ENCODE measurements at regions not wholly inside any gene's neighbourhood (a gene's known extent, or its start where the extent isn't known, plus 50 kb on each side); places are given as distances from the start of the nearest gene placed in this dataset.
"Not testable (repeated sequence)": the region's sequence is repeated elsewhere in the genome, so short reads cannot be mapped to it uniquely, and the experiment has no call there.

GRCh38 chr9:129552064-129552463, 68.8 kb downstream of the C9orf50 start:
- H3K27me3 ChIP-seq (replicated peaks; ENCODE audit: insufficient read depth) = no peaks in the 10 kb centered on the region
- H3K4me3 ChIP-seq = no peak overlapping the region
- H3K9me3 ChIP-seq = no peaks in the 10 kb centered on the region
- H3K4me1 ChIP-seq (ENCODE audit: control insufficient read depth in 1 of 2, low read depth in 2 of 2) = peaks cover 12 to 40% of the 10 kb centered on the region in 2 donors
- no peaks in the 10 kb centered on the region for H3K36me3 ChIP-seq
- ATAC-seq (ENCODE audit: insufficient number of reproducible peaks, low FRiP score, low read depth) (no peak), DNase-seq (ENCODE audit: low spot score) (no peak)
- no peak overlapping the region for H3K27ac ChIP-seq
- TF ChIP-seq CTCF (IDR thresholded peaks at IDR 0.05) = no peak

GRCh38 chr9:129551393-129551973, 69.4 kb downstream of the C9orf50 start:
- H3K27ac ChIP-seq = no peak overlapping the region
- DNase-seq (ENCODE audit: low spot score) (no peak), ATAC-seq (ENCODE audit: insufficient number of reproducible peaks, low FRiP score, low read depth) (no peak)
- no peaks in the 10 kb centered on the region for H3K36me3 ChIP-seq
- H3K4me1 ChIP-seq (ENCODE audit: control insufficient read depth in 1 of 2, low read depth in 2 of 2) = peaks cover 12 to 40% of the 10 kb centered on the region in 2 donors
- TF ChIP-seq CTCF (IDR thresholded peaks at IDR 0.05) = no peak
- no peaks in the 10 kb centered on the region for H3K27me3 ChIP-seq (replicated peaks; ENCODE audit: insufficient read depth)
- H3K9me3 ChIP-seq = no peaks in the 10 kb centered on the region
- H3K4me3 ChIP-seq = no peak overlapping the region

GRCh38 chr9:129550977-129551376, 69.9 kb downstream of the C9orf50 start:
- not testable (repeated sequence) for ATAC-seq (ENCODE audit: insufficient number of reproducible peaks, low FRiP score, low read depth); H3K27me3 ChIP-seq (replicated peaks; ENCODE audit: insufficient read depth); H3K36me3 ChIP-seq; H3K9me3 ChIP-seq; H3K4me3 ChIP-seq; DNase-seq (ENCODE audit: low spot score)
- Histone ChIP-seq H3K27ac (peak overlapping the region in 1 of 2 donors; percentile 89), H3K4me1 (ENCODE audit: control insufficient read depth in 1 of 2, low read depth in 2 of 2) (peaks cover 12 to 38% of the 10 kb centered on the region in 2 donors)

- peak; percentile 61 for ATAC-seq (ENCODE audit: insufficient number of reproducible peaks, low FRiP score, low read depth)
- TF ChIP-seq CTCF (IDR thresholded peaks at IDR 0.05) = no peak
- H3K4me3 ChIP-seq = peak overlapping the region; percentile 76
Measured at GRCh38 chr9:129550199-129550839, 70.6 kb downstream of the C9orf50 start.

GRCh38 chr9:129549684-129550083, 71.2 kb downstream of the C9orf50 start:
- no peaks in the 10 kb centered on the region for H3K27me3 ChIP-seq (replicated peaks; ENCODE audit: insufficient read depth)
- peak overlapping the region; percentile 76 for H3K4me3 ChIP-seq
- ATAC-seq (ENCODE audit: insufficient number of reproducible peaks, low FRiP score, low read depth) = peak; percentile 18
- TF ChIP-seq CTCF (IDR thresholded peaks at IDR 0.05) = no peak
- no peaks in the 10 kb centered on the region for H3K36me3 ChIP-seq
- H3K27ac ChIP-seq = peak overlapping the region; percentile 88 to 89
- no peak for DNase-seq (ENCODE audit: low spot score)
- peaks cover 12 to 31% of the 10 kb centered on the region in 2 donors for H3K4me1 ChIP-seq (ENCODE audit: control insufficient read depth in 1 of 2, low read depth in 2 of 2)
- no peaks in the 10 kb centered on the region for H3K9me3 ChIP-seq

More at GRCh38 chr9:129550199-129550839, 70.6 kb downstream of the C9orf50 start:
- no peaks in the 10 kb centered on the region for H3K9me3 ChIP-seq
- DNase-seq (ENCODE audit: low spot score) = no peak
- no peaks in the 10 kb centered on the region for H3K36me3 ChIP-seq
- no peaks in the 10 kb centered on the region for H3K27me3 ChIP-seq (replicated peaks; ENCODE audit: insufficient read depth)
- peaks cover 12 to 31% of the 10 kb centered on the region in 2 donors for H3K4me1 ChIP-seq (ENCODE audit: control insufficient read depth in 1 of 2, low read depth in 2 of 2)
- peak overlapping the region; percentile 88 to 89 for H3K27ac ChIP-seq
